HG03521 (cell line): ENCODE measurements at regions not wholly inside any gene's neighbourhood (a gene's known extent, or its start where the extent isn't known, plus 50 kb on each side); places are given as distances from the start of the nearest gene placed in this dataset.

ENCODE experiments used
- ATAC-seq: cut with Tn5 transposase; IDR thresholded peaks from one replicate; pipeline ENCODE4 v1.9.1; 2021; ENCODE audit warnings: mild to moderate bottlenecking, moderate library complexity; ENCODE audit not compliant: unreplicated experiment

DNA sequence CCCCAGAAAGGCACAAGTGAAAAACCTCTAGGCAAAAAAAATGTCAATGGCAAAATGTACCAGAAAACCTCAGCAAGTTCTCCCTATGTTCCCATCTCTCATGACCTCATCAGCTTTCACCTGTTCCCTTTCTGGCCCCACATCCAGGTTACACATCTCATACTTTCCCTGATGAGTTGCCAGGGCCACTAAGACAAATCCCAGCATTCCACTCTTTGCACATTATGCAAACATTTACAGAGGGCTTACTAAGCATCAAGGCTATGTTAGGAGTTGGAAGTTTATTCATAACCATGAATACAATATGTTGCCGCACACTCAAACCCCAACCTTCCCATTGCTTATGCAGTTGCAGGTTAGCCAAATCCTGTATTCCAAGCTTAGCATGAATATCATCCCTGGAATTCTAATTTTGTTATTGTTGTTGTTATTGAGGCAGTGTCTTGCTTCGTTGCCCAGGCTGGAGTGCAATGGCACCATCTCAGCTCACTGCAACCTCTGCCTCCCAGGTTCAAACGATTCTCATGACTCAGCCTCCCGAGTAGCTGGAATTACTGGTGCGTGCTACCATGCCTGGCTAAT lies 129.3 kb upstream of the UBE2E2 start:
- ATAC-seq = no peak

DNA sequence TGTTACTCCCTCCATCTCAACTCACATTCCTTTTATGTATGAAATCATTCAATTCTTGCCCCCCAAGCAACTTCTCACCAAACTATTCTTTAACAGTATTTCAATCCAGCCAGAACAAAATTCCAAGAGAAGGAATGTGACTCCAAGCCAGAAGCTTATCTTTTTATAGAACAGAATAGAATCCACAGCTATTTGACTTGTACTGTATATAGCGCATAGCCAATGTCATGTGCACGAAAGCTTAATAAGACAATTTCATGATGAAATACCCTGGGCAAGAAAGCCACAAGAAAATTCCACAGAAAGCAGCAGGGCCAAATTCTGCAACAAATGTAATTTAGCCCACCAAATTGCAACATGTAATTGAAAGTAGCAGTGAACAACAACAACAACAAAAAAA lies 127.6 kb upstream of the UBE2E2 start:
- no peak for ATAC-seq

DNA sequence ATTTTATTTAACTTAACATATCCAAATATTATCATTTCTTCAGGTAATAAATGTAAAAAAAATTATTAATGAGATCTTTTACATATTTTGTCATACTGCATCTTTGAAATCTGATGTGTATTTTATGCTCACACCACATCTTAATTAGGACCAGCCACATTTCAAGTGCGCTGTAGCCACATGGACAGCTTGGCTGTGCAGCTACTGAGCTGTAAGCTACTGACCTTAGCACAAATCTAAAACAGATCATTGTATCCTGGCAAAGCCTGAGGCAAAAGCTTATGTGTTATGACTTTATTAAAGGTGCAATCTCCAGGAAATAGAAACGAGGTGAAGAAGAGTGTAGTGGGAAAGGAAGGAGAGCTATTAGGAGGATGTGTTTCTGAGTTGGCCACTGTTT lies 126.7 kb upstream of the UBE2E2 start:
- ATAC-seq = no peak

DNA sequence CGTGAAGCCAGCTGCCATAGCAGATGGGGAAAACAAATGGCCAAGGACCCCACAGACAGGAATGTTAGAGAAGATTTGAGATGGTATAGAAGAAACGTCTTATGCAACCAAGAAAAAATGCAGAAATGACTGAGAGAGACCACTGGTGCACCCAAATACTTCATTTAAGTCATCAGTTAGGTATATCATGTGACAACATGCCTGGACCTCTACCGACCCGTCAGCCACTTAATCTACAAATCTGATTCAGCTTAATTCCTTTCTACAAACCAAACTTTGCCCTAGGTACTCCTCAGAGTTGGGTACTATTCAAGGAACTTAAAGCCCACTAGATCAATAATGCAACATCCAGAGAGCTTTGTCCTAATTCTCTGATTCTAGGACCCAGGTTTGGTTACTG lies 126.0 kb upstream of the UBE2E2 start:
- no peak for ATAC-seq

DNA sequence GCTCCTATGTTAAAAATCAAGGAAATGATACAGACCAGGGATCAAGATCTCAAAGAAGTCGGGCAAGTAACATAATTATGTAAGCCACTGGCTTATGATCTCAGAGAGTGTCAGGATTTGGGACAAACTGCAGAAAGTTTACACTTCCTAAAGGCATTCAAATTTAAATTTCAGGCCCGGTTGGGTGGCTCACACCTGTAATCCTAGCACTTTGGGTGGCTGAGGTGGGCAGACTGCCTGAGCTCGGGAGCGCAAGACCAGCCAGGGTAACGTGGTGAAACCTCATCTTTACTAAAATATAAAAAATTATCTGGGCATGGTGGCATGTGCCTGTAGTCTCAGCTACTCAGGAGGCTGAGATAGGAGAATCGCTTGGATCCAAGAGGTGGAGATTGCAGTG lies 124.4 kb upstream of the UBE2E2 start:
- ATAC-seq = no peak

DNA sequence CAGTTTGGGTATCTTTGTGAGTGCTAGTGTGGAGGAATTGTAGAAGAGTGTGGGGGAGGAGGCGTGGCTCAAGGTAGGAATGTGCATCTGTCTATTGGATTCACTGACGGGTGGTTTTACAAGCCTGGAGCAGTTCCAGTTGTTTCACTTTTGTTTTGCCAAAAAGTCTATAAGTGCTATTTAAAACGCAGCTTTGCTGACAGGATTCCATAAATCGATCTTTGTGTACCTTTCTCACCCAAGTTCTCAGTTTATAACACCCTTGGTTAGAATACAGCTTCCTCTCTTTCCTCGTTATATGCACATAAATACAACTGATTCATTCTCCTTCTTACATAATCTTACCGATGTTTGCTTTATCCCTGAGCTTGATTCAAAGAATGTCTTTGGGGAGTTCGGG lies 123.2 kb upstream of the UBE2E2 start:
- no peak for ATAC-seq

DNA sequence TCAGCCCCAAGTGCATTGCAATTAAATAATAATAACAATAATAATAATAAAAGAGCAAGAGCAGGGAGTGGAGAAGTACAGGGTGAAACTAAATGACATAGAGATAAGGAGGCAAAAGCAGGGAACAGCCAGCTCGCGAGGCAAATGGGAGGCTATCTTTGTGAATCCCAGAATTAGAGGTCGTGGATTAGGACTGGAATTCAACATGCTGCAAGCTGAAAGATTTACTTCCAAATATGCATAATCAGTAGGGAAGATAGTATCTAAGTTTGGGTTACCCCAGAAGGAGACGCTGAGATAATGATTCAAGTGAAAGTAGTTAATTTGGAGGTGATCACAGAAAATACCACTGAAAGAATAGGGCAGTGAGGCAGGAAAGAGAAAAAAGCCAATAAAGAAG lies 119.4 kb upstream of the UBE2E2 start:
- ATAC-seq = no peak

DNA sequence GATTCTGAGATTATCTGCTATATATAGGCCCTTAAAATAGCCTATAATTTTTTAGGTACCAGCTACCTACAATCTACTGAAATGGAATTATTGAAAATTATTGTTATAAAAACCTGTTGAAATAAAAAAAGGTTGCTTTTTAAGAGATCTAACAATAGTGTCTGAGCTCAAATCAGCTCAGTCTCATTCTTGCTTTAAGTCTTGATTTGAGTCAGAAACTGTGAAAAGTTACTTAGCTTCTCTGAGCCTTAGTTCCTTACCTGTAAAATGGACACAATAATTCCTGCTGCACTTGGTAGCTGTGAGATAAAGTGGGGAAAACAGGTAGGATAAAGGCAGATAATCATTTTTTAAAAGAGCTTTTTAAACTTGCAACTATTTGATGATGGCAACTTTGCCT lies 118.8 kb upstream of the UBE2E2 start:
- ATAC-seq = no peak

DNA sequence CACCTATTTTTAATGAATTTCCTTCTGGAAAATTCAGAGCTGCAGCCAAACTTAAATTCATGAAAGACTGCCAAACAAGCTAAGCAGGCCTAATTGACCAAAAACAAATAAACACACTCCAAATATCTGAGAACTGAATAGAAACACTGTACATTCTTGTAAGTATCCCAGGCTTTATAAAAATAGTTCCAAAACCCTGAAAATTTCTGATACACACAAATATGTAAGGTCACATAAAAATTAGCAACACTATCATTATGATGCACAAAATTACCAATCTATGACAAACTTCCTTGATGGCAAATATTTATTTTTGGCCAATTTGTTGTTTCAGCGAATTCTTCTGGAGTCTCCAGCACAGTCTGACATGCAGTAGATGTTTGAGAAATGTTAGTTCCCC lies 117.9 kb upstream of the UBE2E2 start:
- ATAC-seq = no peak

DNA sequence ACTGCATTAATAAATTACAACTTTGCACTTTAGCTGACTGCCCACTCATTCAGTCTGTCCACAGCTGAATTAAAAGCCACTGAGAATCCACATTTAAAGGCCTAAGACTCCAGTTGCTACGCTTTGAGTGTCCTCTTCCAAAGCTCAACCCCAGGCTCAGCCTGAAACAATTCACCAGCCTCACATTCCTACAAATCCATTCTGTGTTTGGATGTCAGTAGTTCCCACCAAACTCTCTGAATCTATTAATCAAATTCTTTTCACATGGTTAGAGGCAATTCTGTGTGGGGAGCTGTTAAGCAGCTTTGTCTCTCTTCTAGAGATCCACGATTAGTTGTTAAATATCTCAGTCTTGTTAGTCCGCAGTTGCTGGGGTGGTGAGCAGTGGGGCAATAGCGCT lies 116.8 kb upstream of the UBE2E2 start:
- no peak for ATAC-seq

DNA sequence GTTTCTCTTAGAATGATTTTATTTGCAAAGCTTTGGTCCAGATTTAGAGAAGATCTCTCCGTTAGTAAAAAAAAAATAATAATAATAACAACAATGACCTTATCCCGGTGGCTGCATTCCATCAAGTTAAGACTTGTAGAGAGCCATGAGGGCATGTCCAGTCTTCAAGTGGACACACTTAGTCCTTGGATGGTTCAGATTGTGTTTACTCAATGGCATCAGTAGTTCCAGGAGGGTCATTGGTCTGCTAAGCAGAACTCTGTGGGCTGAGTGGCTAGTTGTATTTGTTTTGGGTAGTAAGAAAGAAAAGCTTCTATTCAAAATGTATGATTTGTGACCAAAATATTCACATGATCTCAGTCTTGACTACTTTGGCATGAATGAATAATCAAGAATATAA lies 116.3 kb upstream of the UBE2E2 start:
- no peak for ATAC-seq

DNA sequence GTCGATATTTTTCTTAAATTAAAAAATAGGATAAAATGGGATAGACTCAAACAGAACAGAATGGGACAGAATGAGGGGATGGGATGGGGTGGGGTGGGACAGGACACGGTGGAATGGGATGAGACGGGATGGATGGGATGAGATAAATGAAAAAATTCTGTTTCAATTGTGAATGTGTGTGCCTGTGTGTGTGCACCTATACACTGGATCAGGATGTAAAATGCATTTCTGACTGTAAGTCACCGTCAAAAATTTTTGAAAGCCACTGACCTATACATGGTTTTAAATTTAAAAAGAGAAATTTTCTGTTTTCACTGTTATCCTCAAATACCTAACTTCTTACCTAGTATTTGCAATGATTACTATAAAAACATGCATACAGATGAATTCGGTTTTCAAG lies 108.7 kb upstream of the UBE2E2 start:
- no peak for ATAC-seq

DNA sequence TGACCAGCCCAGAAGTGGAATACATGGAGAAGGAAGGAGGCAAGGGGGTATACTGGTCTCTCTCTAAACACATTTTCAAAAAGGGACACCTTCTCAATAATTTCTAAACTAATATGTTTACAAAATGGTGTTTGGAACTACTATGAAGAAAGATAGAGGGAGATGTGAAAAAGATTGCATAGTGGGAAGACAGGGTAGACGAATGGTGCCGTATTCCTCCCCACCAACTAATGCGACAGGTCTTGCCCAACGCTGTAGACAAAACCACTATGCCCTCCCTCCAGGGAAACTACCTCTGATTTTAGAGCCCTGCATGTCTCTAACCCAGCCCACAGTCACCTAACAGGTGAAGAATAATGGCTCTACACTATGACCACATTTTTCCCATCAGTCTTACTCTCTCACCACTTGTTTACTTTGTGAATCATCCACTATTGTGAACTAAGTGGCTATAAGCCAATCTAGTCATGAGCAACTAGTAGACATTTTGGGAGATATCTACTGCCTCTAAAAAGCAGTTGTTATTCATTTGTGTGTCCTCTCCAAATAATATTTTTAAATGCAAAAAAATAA lies 108.2 kb upstream of the UBE2E2 start:
- ATAC-seq = no peak

DNA sequence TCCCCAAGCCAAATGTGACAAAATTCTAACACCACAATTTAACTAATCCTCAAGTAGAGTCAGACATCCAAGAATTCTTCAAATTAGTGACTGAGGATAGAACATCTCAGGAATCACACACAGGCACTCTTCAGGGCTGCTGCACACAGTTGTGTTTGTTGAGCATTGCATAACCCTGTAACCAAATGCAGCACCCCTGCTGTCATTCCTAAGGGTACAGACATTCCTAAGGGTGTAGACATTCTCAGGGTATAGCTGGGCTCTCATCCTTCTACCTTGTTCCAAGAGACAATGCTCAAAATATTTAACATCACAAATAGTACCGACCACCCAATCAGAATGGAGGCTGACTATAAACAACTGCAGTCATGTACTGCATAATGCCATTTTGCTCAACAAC lies 107.1 kb upstream of the UBE2E2 start:
- ATAC-seq = no peak

DNA sequence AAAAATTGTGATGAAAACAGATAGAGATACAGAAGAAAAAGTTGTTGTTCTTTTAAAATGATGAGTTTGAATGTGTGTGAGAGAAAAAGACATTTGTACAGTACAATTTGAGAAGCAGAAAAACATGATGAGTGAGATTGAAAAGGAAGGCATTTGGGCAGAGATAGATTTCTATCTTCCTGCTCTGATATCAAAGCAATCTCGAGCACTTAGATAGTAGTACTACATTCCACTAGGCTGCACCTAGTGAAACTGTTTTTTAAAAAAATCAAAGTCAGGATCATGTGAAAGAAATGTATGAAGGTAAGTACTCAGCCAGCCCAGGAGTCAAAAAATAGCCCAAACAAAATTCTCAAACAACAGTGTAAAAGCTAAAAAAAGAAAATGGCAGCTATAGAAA lies 104.1 kb upstream of the UBE2E2 start:
- ATAC-seq = no peak

DNA sequence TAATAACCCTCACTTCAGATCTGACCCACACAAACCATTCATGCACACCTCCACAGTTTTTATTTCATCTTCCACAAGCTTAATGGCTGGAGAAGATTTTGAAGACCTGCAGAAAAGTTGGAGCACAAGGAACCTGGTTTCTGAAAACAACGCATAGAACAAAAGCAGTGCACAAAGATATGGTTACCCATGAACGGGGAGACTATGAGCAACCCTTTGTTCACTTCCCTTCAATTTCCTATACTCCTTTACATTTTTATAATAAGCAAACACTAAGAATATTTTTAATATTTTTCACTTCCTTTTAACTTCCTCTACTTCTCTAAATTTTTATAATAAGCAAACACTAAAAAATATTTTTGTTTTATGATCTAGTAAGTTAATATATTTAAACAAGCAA lies 103.5 kb upstream of the UBE2E2 start:
- ATAC-seq = no peak

DNA sequence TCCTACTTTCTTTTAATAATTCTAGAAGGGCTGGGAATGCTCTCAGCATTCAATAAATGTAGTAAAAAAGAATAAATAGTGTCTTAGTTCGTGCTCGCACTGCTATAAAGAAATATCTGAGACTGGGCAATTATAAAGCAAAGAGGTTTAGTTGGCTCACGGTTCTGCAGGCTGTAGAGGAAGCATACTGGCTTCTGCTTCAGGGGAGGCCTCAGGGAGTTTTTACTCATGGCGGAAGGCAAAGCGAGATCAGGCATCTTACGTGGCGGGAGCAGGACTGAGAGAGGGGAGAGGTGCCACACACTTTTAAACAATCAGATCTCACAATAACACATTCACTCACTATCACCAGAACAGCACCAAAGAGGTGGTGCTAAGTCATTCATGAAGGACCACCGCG lies 103.0 kb upstream of the UBE2E2 start:
- ATAC-seq = no peak

DNA sequence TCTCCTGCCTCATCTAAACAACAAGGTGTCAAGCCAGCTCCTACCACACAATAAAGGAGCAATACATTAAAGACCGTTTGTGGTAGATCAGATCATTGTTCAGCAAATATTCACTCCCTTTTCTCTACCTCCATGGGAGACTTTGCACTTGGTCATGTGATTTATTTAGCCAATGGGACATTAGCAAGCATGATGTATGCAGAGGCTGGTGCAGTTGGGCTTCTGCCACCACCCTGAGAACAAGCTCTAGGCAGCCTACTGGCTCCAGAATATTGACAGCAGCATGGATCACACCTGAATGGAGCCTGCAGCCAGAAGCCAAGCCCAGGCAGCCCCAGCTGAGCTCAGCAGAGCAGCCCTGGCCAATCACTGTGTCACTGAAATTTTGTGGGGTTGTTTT lies 99.4 kb upstream of the UBE2E2 start:
- no peak for ATAC-seq

DNA sequence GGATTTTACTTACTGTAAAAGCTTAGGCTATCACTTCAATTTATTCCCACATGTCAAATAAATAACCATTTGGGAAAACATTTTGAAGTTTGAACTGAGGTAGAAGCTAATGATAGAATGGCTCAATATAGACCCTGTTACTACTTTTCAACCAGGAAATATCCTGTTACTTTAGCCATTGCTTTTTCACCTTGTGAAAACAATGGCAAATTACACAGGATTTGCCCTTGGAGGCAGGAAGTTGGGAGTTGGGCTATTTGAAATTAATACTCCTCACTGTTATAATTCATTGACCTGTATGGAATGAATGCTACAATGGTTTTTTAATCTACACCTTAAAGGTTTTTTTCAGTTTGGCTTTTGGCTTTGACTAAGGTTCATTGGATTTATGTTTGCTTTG lies 98.1 kb upstream of the UBE2E2 start:
- ATAC-seq = no peak

DNA sequence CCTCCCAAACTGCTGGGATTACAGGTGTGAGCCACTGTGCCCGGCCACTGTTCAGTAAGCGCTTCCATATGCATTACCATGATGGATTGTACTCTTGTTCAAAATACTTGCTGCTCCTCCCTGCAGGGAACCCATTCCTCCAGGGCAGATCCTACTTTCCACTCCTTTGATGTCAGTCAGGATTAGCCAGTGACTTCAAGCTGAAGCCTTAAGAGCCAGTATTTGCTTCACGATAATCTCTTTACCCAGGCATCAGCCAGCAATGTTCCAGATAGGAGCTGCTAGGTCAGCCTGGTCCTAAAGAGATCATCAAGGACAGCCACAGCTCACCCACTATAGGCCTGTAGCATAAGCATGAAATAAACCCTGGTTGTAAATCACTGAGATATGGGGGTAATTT lies 96.5 kb upstream of the UBE2E2 start:
- no peak for ATAC-seq

DNA sequence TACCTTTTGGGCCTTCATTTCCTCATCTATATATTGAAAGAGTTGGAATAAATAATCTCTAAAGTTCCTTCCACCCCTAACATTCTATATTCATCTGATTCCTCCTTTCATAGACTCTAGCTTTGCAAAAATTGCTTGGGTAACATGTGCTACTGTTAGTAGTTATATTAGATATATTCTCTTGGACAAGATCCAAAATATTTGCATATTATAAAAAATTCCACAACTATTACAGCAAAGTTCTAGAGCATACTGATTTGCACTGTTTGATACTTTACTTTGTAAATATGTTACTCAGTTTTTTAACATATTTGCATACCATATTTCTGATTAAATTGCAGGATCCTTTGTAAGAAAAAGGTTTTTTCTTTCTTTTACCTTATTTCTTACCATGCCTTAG lies 95.9 kb upstream of the UBE2E2 start:
- no peak for ATAC-seq

DNA sequence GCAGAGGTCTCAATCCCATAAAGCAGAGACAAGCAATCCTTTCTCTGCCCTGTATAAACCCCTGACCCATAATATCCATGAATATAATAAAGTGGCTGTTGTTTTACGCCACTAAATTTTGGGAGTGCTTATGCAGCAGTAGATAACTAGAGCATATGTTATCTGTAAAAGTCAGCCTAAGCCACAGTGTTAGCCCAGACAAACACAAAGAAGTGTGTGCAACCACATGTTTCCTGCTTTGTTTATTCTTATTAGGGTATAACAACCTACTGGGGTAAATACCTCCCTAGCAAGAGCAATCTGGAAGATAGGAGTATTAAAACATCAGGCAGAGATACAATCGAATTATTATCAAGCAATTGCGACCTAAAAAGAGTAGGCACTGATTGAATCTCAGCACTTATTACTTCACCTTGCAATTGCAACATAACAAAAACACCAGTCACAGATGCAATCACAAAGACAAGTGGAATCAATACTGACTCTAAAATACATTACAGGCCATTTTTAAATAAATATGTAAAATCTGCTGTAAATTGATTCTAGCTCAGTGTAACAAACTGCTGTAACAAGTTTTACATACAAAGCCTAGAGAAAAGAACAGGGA lies 94.6 kb upstream of the UBE2E2 start:
- ATAC-seq = no peak

DNA sequence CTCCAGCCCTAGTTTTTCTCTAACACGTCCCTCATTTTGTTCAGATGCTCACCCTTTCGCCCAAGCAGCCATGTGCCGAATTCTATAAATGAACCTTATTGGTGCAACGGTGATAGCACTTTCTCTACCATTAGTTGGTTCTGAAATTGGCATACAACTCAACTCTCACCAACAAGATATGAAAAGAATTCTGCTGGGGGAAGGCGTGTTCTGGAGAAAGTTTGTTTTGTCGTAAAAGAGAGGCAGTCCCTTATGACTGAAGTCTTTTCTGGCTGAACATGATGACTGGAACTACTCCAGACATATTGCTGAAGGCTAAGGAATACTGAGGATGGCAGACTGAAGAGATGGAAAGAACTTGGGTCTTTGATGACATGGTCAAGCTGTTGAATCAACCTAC lies 91.8 kb upstream of the UBE2E2 start:
- ATAC-seq = no peak
